ENCODE measurements at regions not wholly inside any gene's neighbourhood (a gene's known extent, or its start where the extent isn't known, plus 50 kb on each side); places are given as distances from the start of the nearest gene placed in this dataset.

DNA sequence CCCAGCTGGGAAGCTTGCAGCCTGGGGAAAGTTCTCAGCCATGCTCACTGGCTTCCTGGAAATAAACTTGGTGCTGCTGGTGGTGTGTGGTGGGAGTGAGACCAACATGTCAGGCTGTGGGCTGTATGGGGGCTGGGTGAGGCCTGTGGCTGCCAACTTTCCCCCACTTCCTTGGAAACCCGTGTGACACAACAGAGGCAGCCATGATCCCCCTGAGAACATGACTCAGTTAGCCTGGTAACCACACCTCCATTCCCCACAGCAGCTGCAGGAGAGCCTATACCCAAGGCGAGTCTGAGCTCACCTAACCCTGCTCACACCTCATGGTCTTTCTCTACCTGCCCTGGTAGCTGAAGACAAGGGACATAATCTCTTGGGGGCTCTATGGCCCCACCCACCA lies 72.7 kb upstream of the RGMB start:
- Mint-ChIP-seq H3K9me3 (ENCODE audit: unreplicated experiment) (peaks cover 28% of the 10 kb centered on the region), H3K36me3 (ENCODE audit: insufficient read depth, unreplicated experiment) (no peaks in the 10 kb centered on the region), H3K27ac (ENCODE audit: unreplicated experiment) (no peak overlapping the region), H3K4me1 (ENCODE audit: low read depth, unreplicated experiment) (no peaks in the 10 kb centered on the region), H3K4me3 (ENCODE audit: unreplicated experiment) (no peak overlapping the region), H3K27me3 (ENCODE audit: insufficient read depth, unreplicated experiment) (no peaks in the 10 kb centered on the region)
- TF ChIP-seq, protein P1, sequence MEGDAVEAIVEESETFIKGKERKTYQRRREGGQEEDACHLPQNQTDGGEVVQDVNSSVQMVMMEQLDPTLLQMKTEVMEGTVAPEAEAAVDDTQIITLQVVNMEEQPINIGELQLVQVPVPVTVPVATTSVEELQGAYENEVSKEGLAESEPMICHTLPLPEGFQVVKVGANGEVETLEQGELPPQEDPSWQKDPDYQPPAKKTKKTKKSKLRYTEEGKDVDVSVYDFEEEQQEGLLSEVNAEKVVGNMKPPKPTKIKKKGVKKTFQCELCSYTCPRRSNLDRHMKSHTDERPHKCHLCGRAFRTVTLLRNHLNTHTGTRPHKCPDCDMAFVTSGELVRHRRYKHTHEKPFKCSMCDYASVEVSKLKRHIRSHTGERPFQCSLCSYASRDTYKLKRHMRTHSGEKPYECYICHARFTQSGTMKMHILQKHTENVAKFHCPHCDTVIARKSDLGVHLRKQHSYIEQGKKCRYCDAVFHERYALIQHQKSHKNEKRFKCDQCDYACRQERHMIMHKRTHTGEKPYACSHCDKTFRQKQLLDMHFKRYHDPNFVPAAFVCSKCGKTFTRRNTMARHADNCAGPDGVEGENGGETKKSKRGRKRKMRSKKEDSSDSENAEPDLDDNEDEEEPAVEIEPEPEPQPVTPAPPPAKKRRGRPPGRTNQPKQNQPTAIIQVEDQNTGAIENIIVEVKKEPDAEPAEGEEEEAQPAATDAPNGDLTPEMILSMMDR (IDR thresholded peaks at IDR 0.05; ENCODE audit: insufficient read depth in 1 of 2, low read depth in 1 of 2, low read length in 1 of 2, severe bottlenecking in 1 of 2, unreplicated experiment in 1 of 2), result no peak
- Histone ChIP-seq H3K4me1 (no peaks in the 10 kb centered on the region), H3K4me3 (ENCODE audit: low read depth, low read length) (no peak overlapping the region), H3K9me3 (peaks cover 4% of the 10 kb centered on the region), H3K36me3 (ENCODE audit: control insufficient read depth, insufficient read depth, low read length) (no peaks in the 10 kb centered on the region), H3K27me3 (replicated peaks; ENCODE audit: control insufficient read depth, insufficient read depth, low read length) (no peaks in the 10 kb centered on the region)
- BruUV-seq (replicated peaks), result no TSS peak
- ChIA-PET POLR2A (no interaction called here), CTCF (no interaction called here)
- DNase-seq, result no peak
- intact Hi-C loops (cut with micrococcal nuclease; ENCODE audit: unreplicated experiment), result no loop called here

DNA sequence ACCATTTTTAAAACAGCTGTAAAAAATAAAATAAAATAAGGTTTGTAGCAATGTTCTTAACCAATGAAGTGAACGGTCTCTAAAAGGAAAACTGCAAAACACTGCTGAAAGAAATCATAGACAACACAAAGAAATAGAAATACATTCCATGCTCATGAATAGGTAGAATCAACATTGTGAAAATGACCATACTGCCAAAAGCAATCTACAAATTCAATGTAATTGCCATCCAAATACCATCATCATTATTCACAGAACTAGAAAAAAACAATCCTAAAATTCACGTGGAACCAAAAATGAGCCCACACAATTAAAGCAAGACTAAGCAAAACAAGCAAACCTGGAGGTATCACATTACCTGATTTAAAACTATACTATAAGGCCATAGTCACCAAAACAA lies 67.6 kb upstream of the RGMB start:
- Mint-ChIP-seq H3K4me1 (ENCODE audit: low read depth, unreplicated experiment) (no peaks in the 10 kb centered on the region), H3K4me3 (ENCODE audit: unreplicated experiment) (no peak overlapping the region), H3K27me3 (ENCODE audit: insufficient read depth, unreplicated experiment) (no peaks in the 10 kb centered on the region), H3K36me3 (ENCODE audit: insufficient read depth, unreplicated experiment) (no peaks in the 10 kb centered on the region), H3K9me3 (ENCODE audit: unreplicated experiment) (peaks cover 41% of the 10 kb centered on the region), H3K27ac (ENCODE audit: unreplicated experiment) (no peak overlapping the region)
- no peaks in the 10 kb centered on the region for H3K27me3 ChIP-seq (replicated peaks; ENCODE audit: control insufficient read depth, insufficient read depth, low read length)
- ChIA-PET POLR2A (no interaction called here), CTCF (no interaction called here)
- DNase-seq, result no peak
- no peaks in the 10 kb centered on the region for H3K36me3 ChIP-seq (ENCODE audit: control insufficient read depth, insufficient read depth, low read length)
- H3K4me3 ChIP-seq (ENCODE audit: low read depth, low read length), result no peak overlapping the region
- TF ChIP-seq, protein P1 (IDR thresholded peaks at IDR 0.05; ENCODE audit: insufficient read depth in 1 of 2, low read depth in 1 of 2, low read length in 1 of 2, severe bottlenecking in 1 of 2, unreplicated experiment in 1 of 2), result no peak
- no TSS peak for BruUV-seq (replicated peaks)
- peaks cover 4% of the 10 kb centered on the region for H3K9me3 ChIP-seq
- H3K4me1 ChIP-seq, result no peaks in the 10 kb centered on the region
- intact Hi-C loops (cut with micrococcal nuclease; ENCODE audit: unreplicated experiment), result no loop called here

DNA sequence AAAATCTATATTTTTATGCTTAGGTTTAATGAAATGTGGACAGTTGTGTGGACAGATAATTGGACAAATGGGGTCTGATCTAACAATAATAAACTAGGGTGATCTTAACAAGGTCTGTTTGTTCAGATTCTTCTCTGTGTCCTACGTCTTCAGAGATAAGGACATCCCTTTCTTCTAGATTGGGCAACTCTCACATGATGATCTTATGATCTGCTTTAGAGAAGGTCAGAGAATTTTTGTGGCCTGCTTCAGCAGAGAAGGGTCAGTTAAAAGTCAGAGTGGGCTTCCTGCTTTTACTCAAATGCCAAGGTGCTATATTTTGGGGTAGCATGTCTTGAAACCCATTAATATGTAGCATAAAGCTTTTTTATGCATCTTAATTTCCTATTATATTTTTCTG lies 63.8 kb upstream of the RGMB start:
- CTCF ChIA-PET, result no interaction called here
- Histone ChIP-seq H3K4me1 (no peaks in the 10 kb centered on the region), H3K4me3 (ENCODE audit: low read depth, low read length) (no peak overlapping the region), H3K27me3 (replicated peaks; ENCODE audit: control insufficient read depth, insufficient read depth, low read length) (no peaks in the 10 kb centered on the region), H3K36me3 (ENCODE audit: control insufficient read depth, insufficient read depth, low read length) (no peaks in the 10 kb centered on the region), H3K9me3 (no peaks in the 10 kb centered on the region)
- TF ChIP-seq, protein P1 (IDR thresholded peaks at IDR 0.05; ENCODE audit: insufficient read depth in 1 of 2, low read depth in 1 of 2, low read length in 1 of 2, severe bottlenecking in 1 of 2, unreplicated experiment in 1 of 2), result no peak
- H3K4me1 Mint-ChIP-seq (ENCODE audit: low read depth, unreplicated experiment), result no peaks in the 10 kb centered on the region
- POLR2A ChIA-PET, result no interaction called here
- BruUV-seq (replicated peaks), result no TSS peak
- H3K4me3 Mint-ChIP-seq (ENCODE audit: unreplicated experiment), result no peak overlapping the region
- intact Hi-C loops (cut with micrococcal nuclease; ENCODE audit: unreplicated experiment), result no loop called here
- H3K36me3 Mint-ChIP-seq (ENCODE audit: insufficient read depth, unreplicated experiment), result no peaks in the 10 kb centered on the region
- no peak for DNase-seq
- peaks cover 12% of the 10 kb centered on the region for H3K9me3 Mint-ChIP-seq (ENCODE audit: unreplicated experiment)
- H3K27me3 Mint-ChIP-seq (ENCODE audit: insufficient read depth, unreplicated experiment), result no peaks in the 10 kb centered on the region
- H3K27ac Mint-ChIP-seq (ENCODE audit: unreplicated experiment), result no peak overlapping the region
